Stimulated activated CD8-positive, alpha-beta memory T cell treated with anti-CD3 and anti-CD28 coated beads, Interleukin-2, amount 100 ng/mL, for 48 hours (primary cell): ENCODE measurements at regions not wholly inside any gene's neighbourhood (a gene's known extent, or its start where the extent isn't known, plus 50 kb on each side); places are given as distances from the start of the nearest gene placed in this dataset.

Source experiments
- DNase-seq, 2 donors: peaks; one replicate each; pipeline ENCODE4 v3.0.0-alpha.2; 2020; ENCODE audit warnings: low read depth in 2 of 2

DNA sequence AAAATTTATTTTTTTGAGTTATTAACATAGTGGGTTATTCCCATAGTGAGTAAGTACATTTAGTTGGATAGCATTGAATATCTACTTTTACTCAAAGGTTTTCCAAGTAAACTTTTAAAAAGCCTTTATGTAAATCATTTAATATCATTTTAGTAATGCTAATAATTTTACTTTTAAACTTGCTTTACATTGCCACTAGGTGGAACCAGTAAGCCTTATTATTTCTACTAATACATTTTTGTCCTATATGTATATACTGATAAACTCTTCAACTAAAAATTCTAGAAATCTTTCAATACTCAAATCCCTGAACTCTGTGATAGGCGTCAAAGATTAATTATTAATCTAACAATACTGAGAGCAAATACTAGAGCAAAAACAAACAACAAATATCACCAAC, 1709.2 kb upstream of the PCDH20 start:
- DNase-seq: no peak

DNA sequence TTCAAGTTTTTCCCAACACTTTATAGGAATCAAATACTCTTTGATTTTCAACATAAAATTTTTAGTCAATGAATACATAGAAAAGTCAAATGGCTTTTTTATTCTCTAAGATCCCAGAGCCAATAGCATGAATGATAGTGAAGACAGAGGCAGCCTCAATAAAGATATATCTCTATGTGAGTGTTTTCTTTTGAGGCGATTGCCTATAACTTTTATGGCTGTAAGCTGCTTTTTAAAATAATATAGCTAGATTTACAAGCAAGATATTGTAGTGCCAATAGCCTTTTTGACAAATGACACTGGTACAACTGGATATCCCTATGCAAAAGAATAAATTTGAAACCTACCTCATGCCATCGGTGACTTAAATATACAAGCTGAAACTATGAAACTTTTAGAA, 1705.2 kb upstream of the PCDH20 start:
- no peak for DNase-seq

DNA sequence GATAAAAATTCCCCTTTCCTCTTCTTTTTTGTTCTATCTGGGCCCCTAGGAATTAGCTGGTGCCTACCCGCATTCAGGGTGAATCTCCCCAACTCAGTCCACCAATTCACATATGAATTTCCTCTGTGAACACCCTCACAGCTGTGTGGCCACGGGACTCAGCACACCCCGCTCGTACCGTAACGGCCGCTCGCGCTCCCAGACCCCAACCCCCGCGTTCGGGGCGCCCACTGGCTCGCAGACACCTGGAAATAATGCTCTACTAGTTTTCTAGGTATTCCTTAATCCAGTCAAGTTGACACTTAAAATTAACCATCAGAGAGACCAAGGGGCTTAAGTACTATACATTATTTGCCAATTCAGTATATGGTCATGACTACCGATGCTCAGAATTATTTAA, 1702.1 kb upstream of the PCDH20 start:
- no peak for DNase-seq

DNA sequence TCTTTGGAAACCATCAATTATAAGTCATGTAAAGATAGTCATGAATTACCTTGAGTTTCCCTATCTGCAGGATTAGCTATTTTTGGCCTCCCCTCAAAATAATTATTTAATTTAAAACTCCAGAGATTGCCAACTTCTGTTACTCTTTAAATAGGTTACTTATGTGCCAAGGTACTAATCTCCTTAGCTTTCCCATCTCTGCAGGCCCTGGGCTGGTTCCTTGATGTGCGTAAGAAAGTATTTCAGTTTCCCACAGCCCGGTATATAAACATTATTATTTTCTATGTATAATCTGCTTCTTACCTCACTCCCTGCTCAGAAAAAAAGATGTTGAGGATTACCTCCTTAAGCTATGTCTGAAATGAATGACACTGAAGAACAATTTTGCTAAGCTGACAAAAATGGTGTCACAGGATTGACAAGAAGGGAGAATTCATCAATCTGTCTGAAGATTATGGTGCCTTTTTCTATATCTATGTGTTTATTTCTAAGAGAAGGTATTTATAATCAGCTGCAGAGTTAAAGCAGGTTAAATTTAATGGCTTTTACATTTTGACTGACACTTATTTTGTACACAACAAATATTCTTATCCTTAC, 1697.2 kb upstream of the PCDH20 start:
- DNase-seq: no peak

DNA sequence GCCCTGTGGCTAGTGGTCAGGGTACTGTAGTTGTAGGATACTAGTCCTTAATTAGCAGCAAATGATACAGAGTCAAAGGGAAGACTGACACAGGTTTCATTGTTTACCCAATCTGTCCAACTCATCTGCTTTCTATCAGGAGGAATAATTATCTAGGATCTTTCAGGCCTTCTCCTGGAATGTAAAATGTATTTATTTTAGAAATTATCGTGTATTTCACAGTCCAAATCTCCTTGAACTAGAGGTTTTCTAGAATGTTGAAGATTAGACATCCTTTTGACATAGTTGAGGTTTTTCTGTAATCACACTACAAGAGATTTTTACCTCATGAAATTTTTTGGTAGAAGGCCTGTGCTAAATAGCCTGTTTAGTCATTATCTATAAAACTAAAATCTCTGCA, 1694.8 kb upstream of the PCDH20 start:
- DNase-seq: no peak

DNA sequence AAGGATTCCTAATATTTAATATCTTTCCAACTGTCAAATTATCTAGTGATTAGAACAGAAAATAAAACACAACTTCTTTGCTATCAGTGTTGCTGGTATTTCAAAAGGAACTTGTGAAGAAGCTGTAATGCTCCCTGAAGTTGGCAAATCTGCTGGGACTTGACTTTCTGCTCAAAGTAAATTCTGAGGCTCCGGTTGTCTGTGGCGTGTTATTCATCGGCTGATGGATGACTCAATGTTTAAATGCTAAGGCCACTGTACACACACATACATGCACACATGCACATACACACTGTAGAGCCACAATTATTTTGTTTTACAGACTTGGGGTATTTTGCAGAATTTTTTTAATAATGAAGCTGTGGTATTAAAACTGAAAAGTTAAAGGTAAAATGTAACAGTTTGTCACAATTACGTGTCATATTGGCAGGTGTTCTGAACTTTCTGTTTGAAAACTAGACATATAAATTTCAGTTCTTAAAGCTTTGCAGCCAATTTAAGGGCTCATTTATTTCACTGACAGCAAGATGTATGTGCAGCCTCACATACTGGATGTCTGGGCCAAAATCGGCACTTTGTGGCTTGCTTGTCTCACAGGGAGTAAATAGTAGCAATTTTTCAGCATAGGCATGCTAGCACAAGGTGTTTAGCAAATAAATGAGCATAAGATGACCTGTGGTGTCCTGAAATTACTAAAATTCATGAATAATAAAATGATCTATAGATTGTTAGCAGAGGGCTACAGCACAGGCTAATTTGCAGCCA, 1691.7 kb upstream of the PCDH20 start:
- no peak for DNase-seq

DNA sequence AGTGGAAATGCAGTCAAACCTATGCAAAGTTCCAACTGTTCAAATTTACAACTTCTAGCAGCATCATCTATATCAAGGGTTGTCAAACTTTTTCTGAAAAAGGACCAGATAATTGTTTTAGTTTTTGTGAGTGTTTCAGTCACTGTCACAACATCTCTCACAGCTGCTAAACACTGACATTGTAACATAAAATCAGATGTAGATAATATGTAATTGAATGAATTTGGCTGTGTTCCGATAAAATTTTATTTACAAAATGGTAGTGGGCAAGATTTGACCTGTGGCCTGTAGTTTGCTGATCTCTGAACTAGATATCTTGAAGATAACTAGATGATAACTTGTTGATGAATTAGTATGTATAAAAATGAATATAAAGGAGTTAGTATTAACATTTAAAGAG, 1679.1 kb upstream of the PCDH20 start:
- no peak for DNase-seq

DNA sequence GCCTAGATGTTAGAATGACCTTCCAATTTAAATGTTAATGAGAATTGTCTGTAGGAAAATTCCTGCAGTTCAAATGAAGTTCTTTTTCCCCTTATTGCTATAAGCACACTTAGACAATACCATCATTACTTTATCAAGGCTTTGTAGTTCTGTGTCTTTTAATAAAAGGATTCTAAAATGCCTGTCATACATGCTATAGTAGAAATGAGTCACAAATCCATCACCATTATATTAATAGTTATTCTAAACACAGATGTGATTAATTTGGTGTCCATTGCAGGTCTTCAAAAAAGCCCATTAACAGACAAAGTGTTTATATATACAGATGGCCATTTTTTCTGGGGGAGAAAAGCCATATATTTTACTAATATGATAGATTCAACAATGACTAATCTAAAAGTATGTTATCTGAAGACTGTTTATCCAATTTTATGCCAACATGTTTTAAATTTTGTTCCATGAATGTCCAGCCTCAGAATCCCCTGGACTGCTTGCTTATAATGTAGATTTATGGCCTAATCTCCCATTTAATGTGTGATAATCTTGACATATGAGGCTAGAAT, 1678.3 kb upstream of the PCDH20 start:
- DNase-seq: no peak

DNA sequence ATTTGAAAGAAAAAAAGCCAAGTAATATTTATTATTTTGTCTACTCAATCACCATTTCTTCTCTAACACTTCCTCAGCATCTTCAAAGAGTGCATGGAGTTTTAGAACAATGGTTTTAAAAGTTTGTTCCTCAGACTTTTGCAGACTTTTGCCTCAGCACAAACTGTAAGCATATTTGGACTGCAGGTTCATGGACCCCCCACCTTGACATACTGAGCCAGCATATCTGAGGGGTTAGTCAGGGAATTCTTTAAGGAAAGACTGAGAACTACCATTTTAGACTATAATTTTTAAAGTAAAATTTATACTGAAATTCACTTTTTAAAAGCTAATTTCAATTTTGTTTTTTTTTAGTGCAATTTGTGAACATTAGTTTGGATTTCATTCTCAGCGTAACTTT, 1676.8 kb upstream of the PCDH20 start:
- no peak for DNase-seq

DNA sequence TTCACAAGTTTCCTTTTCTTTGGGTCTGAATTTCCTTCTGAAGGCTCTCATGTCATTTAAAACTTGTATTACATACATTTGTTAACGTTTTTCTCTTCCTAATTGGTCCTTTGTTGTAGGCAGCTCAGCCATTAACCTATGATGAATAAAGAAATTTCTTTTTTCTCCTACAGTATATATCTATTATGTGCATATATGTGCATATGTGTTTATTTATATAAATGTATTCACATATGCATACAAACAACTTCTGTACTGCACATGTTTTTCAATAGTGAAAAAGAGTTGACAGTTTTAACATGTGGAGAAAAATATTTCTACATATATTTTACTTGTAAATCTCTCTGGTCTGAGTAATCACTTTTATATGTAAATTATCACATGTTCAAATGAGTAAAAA, 1674.9 kb upstream of the PCDH20 start:
- no peak for DNase-seq

DNA sequence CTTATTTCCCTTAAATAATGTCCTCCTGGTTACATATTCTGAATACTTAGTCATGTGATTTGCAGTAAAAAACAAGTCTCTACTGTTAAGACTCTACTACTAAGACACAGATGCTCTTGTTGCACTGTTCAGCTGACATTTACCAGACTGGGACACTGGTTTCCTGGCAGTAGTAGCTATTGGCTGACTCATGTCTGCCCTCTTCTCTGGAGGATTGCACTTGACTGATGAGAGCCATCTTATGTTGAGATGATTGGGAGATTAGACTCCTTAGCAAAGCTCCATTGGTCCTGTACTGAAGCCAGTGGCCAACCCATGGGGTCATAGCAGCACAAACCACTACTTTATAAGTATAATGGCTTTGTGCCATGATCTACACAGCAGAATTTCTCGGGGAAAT, 1672.6 kb upstream of the PCDH20 start:
- no peak for DNase-seq

DNA sequence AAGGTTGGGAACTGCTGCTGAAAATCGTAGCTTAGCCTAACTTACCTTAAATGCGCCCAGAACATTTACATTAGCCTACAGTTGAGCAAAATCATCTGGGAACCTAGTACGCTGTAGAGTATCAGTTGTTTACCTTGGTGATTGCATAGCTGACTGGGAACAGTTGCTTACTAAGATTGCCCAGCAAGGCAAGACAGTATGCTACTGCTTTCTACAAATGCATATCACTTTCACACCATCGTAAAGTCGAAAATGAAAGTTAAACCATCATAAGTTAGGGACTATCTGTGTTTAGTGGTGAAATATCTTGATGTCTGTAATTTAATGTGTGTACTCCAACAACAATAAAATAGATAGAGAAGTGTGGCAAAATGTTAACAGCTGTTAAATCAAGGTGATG, 1670.6 kb upstream of the PCDH20 start:
- no peak for DNase-seq

DNA sequence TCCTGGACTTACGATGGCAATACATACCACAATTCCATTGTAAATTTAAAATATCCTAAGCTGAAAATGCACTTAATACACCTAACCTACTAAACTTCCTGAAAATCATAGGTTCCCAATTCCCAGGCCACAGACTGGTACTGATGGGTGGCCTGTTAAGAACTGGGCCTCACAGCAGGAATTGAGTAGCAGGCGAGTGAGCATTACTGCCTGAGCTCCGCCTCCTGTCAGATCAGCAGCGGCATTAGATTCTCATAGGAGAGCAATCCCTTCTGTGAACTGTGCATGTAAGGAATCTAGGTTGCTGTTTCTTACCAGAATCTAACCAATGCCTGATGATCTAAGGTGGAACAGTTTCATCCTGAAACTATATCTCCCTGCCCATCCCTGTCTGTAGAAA, 1670.2 kb upstream of the PCDH20 start:
- DNase-seq: no peak

DNA sequence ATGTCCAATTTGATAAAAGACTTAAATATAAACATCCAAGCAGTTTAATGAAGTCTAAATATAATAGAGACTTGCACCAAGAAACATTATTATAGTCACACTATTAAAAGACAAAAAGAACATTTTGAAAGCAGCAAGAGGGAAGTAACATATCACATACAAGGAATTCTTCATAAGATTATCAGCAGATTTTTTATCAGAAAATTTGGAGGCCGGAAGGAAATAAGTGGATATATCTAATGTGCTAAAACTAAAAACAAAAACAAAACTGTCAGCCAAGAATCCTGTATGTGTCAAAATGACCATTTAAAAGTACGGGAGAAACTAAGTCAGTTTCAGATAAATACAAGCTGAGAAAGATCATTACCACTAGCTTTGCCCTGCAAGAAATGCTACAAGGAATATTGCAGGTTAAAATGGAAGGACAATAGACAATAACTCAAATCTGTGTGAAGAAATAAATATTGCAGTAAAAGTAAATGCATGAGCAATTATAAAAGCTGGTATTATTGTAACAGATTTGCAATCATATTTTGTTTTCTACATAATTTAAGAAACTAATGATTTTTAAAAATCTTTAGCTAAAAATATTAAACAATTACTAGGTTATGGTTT, 1665.9 kb upstream of the PCDH20 start:
- no peak for DNase-seq

DNA sequence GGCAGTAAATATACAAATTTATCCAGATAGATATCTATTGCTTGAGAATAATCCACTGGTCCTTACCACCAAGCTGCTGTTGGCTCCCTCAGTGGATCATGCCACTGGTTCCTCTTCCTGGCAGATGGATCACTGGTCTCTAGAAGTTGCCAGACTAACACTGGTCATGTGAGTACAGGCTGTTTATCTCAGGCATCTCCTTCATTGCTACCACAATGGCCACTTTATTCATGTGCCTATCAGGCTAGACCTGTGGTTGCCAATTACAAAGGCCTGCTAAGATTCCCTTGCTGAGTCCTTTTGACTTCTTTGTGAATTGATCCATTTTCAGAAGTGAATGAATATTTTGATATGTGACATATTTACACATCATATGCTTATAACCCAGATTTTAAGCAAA, 1659.5 kb upstream of the PCDH20 start:
- no peak for DNase-seq

DNA sequence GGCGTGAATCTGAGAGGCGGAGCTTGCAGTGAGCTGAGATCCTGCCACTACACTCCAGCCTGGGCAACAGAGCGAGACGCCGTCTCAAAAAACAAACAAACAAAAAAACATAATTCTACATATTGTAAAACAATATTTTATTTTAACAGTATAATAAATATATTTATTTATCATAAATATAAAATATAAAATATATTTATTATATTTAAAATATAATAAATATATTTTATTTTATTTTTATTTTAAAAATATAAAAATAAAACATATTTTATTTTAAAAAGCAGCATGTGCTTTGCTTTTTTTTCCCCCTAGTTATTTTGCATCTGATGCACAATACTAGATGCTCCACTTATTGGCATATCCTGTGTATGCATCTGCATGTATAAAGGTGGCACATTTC, 1634.6 kb upstream of the PCDH20 start:
- no peak for DNase-seq

DNA sequence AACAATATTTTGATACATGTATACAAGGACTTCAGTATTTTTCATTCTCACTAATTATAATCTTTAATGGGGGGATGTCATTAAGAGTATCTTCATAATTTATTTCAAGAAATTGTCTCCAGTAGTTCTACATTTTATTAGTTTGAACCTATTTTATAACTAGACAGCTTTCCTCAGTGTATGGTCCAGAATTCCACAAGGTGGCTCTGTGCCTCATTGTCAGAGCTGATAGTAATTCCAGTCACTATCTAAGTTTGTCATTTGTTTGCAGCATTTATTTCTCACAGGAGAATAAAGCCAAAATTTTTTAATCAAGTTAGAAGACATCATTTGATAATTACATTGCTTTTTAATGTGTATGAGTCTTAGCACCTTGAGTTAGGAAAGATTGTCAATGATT, 1633.0 kb upstream of the PCDH20 start:
- no peak for DNase-seq

DNA sequence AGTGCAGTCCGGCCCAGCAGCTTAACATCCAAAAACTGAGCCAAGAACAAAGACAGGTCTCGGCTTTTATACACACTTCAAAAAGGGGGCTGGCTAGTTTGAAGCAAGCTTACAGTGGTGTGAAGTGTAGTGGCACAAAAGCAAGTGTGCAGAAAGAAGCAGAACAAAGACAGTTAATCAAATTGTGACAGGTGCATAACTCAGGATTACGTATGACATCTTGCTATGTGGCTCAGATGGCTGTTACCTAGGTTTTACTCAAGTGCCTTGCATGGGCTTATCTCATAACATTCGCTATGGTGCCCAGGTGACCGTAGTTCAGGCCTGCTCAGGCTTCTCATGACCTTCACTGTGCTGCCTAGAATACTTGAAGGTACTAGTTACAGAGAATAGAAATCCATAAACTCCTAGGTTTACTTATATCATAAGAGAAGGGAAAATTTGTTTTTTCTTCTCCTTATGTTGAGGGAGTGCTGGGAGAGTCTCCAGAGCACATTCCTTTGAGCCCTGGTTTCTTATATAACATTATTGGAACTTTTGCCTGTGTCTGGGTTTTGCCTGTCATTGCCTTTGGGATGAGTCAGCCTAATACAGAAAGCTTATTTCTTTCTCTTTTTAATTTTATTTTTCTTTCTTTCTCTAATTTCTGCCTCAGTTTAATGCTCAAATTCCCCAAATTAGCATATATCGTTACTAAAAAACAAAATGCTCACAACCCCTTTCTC, 1629.1 kb upstream of the PCDH20 start:
- DNase-seq: no peak

DNA sequence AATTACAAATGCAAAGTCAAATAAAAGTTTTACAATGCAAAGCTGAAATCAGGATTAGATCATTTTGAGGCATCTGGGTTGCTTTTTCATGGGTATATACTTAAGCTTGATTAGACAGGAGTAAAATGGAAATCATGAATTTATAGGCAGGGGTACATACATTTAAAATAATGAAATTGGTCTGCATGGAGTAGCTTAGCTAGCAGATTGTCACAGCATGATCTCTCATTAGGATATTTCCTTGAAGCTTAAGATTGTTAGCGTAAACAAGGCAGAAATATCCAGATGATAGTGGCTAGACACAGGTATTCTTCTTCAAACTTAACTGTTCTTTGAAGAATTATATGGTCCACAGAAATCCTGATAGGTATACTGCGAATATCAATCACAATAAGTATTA, 1627.0 kb upstream of the PCDH20 start:
- DNase-seq: no peak

DNA sequence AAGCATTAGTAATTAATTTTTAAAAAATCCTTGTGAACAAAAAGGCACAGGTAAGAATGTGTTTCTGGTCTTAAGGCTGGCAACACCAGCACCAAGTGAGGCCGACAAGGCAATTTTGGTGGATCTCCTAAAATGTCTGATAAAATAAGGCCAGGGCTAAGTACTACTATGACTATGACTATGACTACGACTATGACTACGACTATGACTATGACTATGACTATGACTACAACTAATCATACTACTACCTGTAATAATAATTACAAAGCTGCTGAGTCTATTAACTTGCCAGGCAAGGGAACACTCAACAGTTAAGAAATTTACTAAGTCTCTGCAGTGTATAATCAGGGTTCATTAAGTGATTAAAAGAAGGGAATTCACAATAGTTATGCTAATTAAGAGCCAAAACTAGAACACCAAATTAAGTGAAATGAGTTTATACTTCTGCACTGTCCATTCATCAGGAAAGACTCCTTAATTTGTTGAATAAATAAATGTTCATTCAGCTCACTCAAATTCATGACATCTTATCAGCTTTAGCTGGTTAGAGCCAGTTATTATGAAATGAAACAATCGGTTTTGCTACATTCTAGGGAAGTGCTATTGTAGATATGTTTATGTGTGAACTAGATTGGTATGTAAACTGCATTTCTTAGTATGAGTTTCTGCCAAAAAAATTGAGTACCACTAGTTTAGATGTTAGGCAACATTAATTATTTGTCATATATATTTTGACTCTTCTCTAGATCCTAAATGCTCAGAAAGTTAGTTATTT, 1626.2 kb upstream of the PCDH20 start:
- no peak for DNase-seq

DNA sequence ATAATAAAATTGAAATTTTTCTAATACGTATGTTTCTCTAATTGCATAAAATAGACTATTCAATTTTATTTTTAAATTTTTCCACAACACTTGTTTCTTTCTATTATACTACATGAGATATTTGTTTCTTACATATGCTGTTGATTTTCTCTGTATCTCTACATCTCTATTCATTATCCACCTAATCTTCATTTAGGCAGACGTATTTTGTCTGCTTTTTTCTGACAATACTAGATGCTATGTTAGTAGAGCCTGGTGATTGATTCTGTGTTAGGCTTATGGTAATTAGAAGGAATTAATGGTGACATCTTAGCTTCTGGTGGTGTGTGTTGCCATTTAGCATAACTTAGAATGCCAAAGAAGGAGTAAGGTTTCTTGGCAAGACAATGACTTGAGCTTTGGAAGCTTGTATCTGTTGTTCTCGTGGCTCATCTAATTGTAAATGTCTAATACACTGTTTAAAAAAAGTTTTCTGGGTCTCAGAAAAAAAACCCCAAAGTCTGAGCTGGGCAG, 1610.7 kb upstream of the PCDH20 start:
- no peak for DNase-seq
